H1 (cell line): ENCODE measurements at regions not wholly inside any gene's neighbourhood (a gene's known extent, or its start where the extent isn't known, plus 50 kb on each side); places are given as distances from the start of the nearest gene placed in this dataset.

Source experiments
- CTCF ChIA-PET: fragments of 300-600 bp; sonication (Branson Sonifier 250); formaldehyde crosslinking; loops from one replicate; lab custom pipeline; 2021; ENCODE audit not compliant: partially characterized antibody; lab: Charles Lee
- POLR2A ChIA-PET: fragments of 300-600 bp; sonication (Branson Sonifier 250); formaldehyde crosslinking; loops from one replicate; lab custom pipeline; 2021; ENCODE audit warnings: inconsistent platforms; ENCODE audit not compliant: partially characterized antibody; lab: Charles Lee
- DNase-seq, 2 experiments: peaks; one replicate each; pipeline versions ENCODE4 v3.0.0 to v3.0.0-alpha.2; 2010 to 2022; ENCODE audit warnings: low spot score in 2 of 2, low read depth in 1 of 2, mixed read lengths in 1 of 2
- FAIRE-seq: peaks from 2 replicates; lab custom pipeline; 2011; peaks lifted over from hg19 to GRCh38; lab: Jason Lieb, UNC
- H2AFZ ChIP-seq: 2 replicates; pipeline ENCODE4 v1.8.1; 2012; ENCODE audit warnings: low read length, inconsistent platforms
- H2AK5ac ChIP-seq: 2 replicates; pipeline ENCODE4 v1.6.1; 2013; ENCODE audit warnings: low read depth, low read length
- H2BK120ac ChIP-seq: replicated peaks from 2 replicates; pipeline ENCODE3; 2013; ENCODE audit warnings: low read depth, low read length, inconsistent platforms
- H2BK12ac ChIP-seq: 2 replicates; pipeline ENCODE4 v1.6.1; 2013; ENCODE audit warnings: low read depth, low read length
- H2BK15ac ChIP-seq: 2 replicates; pipeline ENCODE4 v1.6.1; 2013; ENCODE audit warnings: low read length
- H2BK20ac ChIP-seq: 2 replicates; pipeline ENCODE4 v1.6.1; 2013; ENCODE audit warnings: low read length
- H2BK5ac ChIP-seq: 2 replicates; pipeline ENCODE4 v1.6.1; 2013; ENCODE audit warnings: low read depth, low read length
- H3K14ac ChIP-seq: 2 replicates; pipeline ENCODE4 v1.6.1; 2013; ENCODE audit warnings: inconsistent platforms; ENCODE audit not compliant: insufficient read length
- H3K18ac ChIP-seq: 2 replicates; pipeline ENCODE4 v1.6.1; 2013; ENCODE audit warnings: low read length; ENCODE audit errors: extremely low read depth
- H3K23ac ChIP-seq: 2 replicates; pipeline ENCODE4 v1.6.1; 2013; ENCODE audit warnings: inconsistent platforms; ENCODE audit not compliant: insufficient read length
- H3K23me2 ChIP-seq: 2 replicates; pipeline ENCODE4 v1.6.1; 2013; ENCODE audit warnings: low read depth, low read length
- H3K27ac ChIP-seq: 2 replicates; pipeline ENCODE4 v1.6.1; 2011; ENCODE audit warnings: low read depth, low read length, inconsistent platforms
- H3K27me3 ChIP-seq, 4 experiments: replicated peaks in 1 of 4; 1 replicate in 1 of 4; 2 replicates in 3 of 4; pipeline versions ENCODE4 v1.6.1 to v1.8.1; 2011 to 2013; ENCODE audit warnings: low read length in 3 of 4, mild to moderate bottlenecking in 3 of 4, inconsistent platforms in 2 of 4, mixed read lengths in 2 of 4, moderate library complexity in 1 of 4; ENCODE audit not compliant: control insufficient read depth in 3 of 4, insufficient read depth in 3 of 4; ENCODE audit errors: extremely low read depth in 1 of 4
- H3K36me3 ChIP-seq, 4 experiments: 2 replicates each; pipeline versions ENCODE4 v1.6.1 to v1.8.1; 2011 to 2013; ENCODE audit warnings: mild to moderate bottlenecking in 4 of 4, low read length in 3 of 4, moderate library complexity in 2 of 4, control low read depth in 1 of 4, inconsistent platforms in 1 of 4; ENCODE audit not compliant: insufficient read depth in 4 of 4, control insufficient read depth in 2 of 4
- H3K4ac ChIP-seq: replicated peaks from 2 replicates; pipeline ENCODE3; 2013; ENCODE audit warnings: low read length, low read depth, mixed read lengths, inconsistent platforms; ENCODE audit not compliant: insufficient read length
- H3K4me1 ChIP-seq, 4 experiments: replicated peaks in 1 of 4; 1 replicate in 1 of 4; 2 replicates in 3 of 4; pipeline versions ENCODE4 v1.6.1 to v1.8.1; 2011 to 2013; ENCODE audit warnings: low read length in 3 of 4, inconsistent platforms in 2 of 4, mixed read lengths in 1 of 4; ENCODE audit not compliant: insufficient read depth in 4 of 4, control insufficient read depth in 3 of 4
- H3K4me2 ChIP-seq, 2 experiments: 2 replicates each; pipeline versions ENCODE4 v1.6.1 to v1.8.1; 2011 to 2013; ENCODE audit warnings: low read depth in 2 of 2, low read length in 2 of 2, control low read depth in 1 of 2, inconsistent platforms in 1 of 2, mild to moderate bottlenecking in 1 of 2; ENCODE audit not compliant: insufficient read depth in 1 of 2
- H3K4me3 ChIP-seq, 4 experiments: fragments of 200-600, 300-600 bp in 1 of 4; sonication (generic), shearing (Covaris generic), sonication (Bioruptor Twin) in 1 of 4; 2 replicates each; pipeline versions ENCODE4 v1.5.1 to v1.8.1; 2011 to 2016; ENCODE audit warnings: low read length in 4 of 4, low read depth in 3 of 4, control low read depth in 2 of 4, inconsistent platforms in 2 of 4, mild to moderate bottlenecking in 2 of 4, mixed read lengths in 1 of 4, moderate library complexity in 1 of 4; ENCODE audit not compliant: insufficient read depth in 2 of 4; ENCODE audit errors: extremely low read depth in 1 of 4
- H3K56ac ChIP-seq: replicated peaks from 2 replicates; pipeline ENCODE3; 2013; ENCODE audit warnings: low read depth, mild to moderate bottlenecking, mixed read lengths, low read length, inconsistent platforms; ENCODE audit not compliant: insufficient read length
- H3K79me1 ChIP-seq: 2 replicates; pipeline ENCODE4 v1.6.1; 2013; ENCODE audit warnings: low read depth, low read length, control low read depth
- H3K79me2 ChIP-seq, 2 experiments: 2 replicates each; pipeline versions ENCODE4 v1.6.1 to v1.8.1; 2012 to 2013; ENCODE audit warnings: low read length in 2 of 2, mild to moderate bottlenecking in 2 of 2, inconsistent platforms in 1 of 2; ENCODE audit not compliant: insufficient read depth in 2 of 2, control insufficient read depth in 1 of 2
- H3K9ac ChIP-seq, 4 experiments: replicated peaks in 1 of 4; 1 replicate in 1 of 4; 2 replicates in 3 of 4; pipeline versions ENCODE4 v1.6.1 to v1.8.1; 2011 to 2013; ENCODE audit warnings: low read depth in 3 of 4, low read length in 3 of 4, control low read depth in 2 of 4, mild to moderate bottlenecking in 2 of 4, moderate library complexity in 2 of 4, inconsistent platforms in 1 of 4; ENCODE audit errors: extremely low read depth in 1 of 4
- H3K9me3 ChIP-seq, 2 experiments: 2 replicates each; pipeline versions ENCODE4 v1.6.1 to v1.8.1; 2012 to 2013; ENCODE audit warnings: mild to moderate bottlenecking in 2 of 2, moderate library complexity in 2 of 2, control low read depth in 1 of 2, inconsistent platforms in 1 of 2, low read depth in 1 of 2, low read length in 1 of 2, mixed read lengths in 1 of 2; ENCODE audit not compliant: insufficient read depth in 2 of 2
- H4K20me1 ChIP-seq, 2 experiments: replicated peaks in 1 of 2; 2 replicates each; pipeline versions ENCODE3 to v1.8.1; 2011 to 2013; ENCODE audit warnings: inconsistent platforms in 2 of 2, low read length in 2 of 2, mild to moderate bottlenecking in 1 of 2; ENCODE audit not compliant: insufficient read depth in 2 of 2, control insufficient read depth in 1 of 2
- H4K5ac ChIP-seq: 2 replicates; pipeline ENCODE4 v1.6.1; 2013; ENCODE audit warnings: low read length, low read depth, mixed read lengths, inconsistent platforms; ENCODE audit not compliant: insufficient read length
- H4K8ac ChIP-seq: 2 replicates; pipeline ENCODE4 v1.8.0; 2013; ENCODE audit warnings: mild to moderate bottlenecking, moderate library complexity, low read length, inconsistent platforms; ENCODE audit not compliant: insufficient read depth; ENCODE audit errors: extremely low read depth
- H4K91ac ChIP-seq: replicated peaks from 2 replicates; pipeline ENCODE3; 2013; ENCODE audit warnings: low read length, mixed read lengths, inconsistent platforms; ENCODE audit not compliant: insufficient read length
- SIRT6 ChIP-seq: IDR thresholded peaks from one replicate; pipeline ENCODE4 v1.7.1; 2012; ENCODE audit warnings: low read length, inconsistent platforms
- WGBS, 2 experiments: shearing (Covaris generic) in 1 of 2; methylation state at CpG; one replicate each; pipeline versions ENCODE4 v1.1.6 to v1.1.7; 2013 to 2015; ENCODE audit warnings: low lambda C conversion rate in 2 of 2, mixed read lengths in 2 of 2, inconsistent platforms in 1 of 2, low coverage in 1 of 2, missing lambda C conversion rate in 1 of 2; ENCODE audit not compliant: insufficient replicate concordance in 2 of 2, insufficient coverage in 1 of 2, insufficient read length in 1 of 2; ENCODE audit errors: extremely low coverage in 1 of 2, missing lambda C conversion rate in 1 of 2; 5-methylcytosine and 5-hydroxymethylcytosine counted together

- Histone ChIP-seq H2AK5ac (no peak overlapping the region), H2BK15ac (no peak overlapping the region), H3K9ac (no peak overlapping the region), H3K4me2 (no peak overlapping the region), H3K9me3 (no peaks in the 10 kb centered on the region), H3K56ac (no peak overlapping the region), H3K4me3 (no peak overlapping the region), H4K8ac (no peak overlapping the region), H3K18ac (no peak overlapping the region), H4K20me1 (no peaks in the 10 kb centered on the region), H2BK20ac (no peak overlapping the region), H3K14ac (no peak overlapping the region), H3K79me1 (no peaks in the 10 kb centered on the region), H2BK120ac (no peak overlapping the region), H3K4ac (no peak overlapping the region), H3K4me1 (0 out of 7 replicates have a peak, but pooled peaks cover 0 to 3% (median 0%) of the 10 kb centered on the region in 4 experiments), H2AFZ (no peak overlapping the region), H2BK5ac (no peak overlapping the region), H4K91ac (no peak overlapping the region), H3K36me3 (peaks cover 0 to 8% (median 3%) of the 10 kb centered on the region in 4 experiments; a peak in 5 of 8 replicates), H3K79me2 (no peaks in the 10 kb centered on the region), H3K27ac (no peak overlapping the region)
- ChIA-PET CTCF (interaction anchor here (0.6 to 1.3 kb wide), 4 partner anchors 47 to 595 kb away, joined by 3 to 7 read pairs (median 4); no protein-coding TSS in a partner anchor), POLR2A (no interaction called here)
- FAIRE-seq: no peak
- WGBS, 2 experiments: 94% methylated on average over 3 of the region's 4 CpGs; no CpG with 5 or more reads in 1 of the 2 experiments
- no peak for DNase-seq
- TF ChIP-seq SIRT6: no peak
- TF ChIP-seq, all 59 proteins: peak for 0
- Histone ChIP-seq H4K5ac (no peak overlapping the region), H3K23ac (no peak overlapping the region), H3K27me3 (no peaks in the 10 kb centered on the region), H3K23me2 (no peaks in the 10 kb centered on the region), H2BK12ac (no peak overlapping the region)
These were observed 83.8 kb upstream of the CLCN4 start for GRCh38 chrX:10072786-10073568.
